Activated T-cell treated with anti-CD3 and anti-CD28 coated beads for 4 hours (primary cell): ENCODE measurements at regions not wholly inside any gene's neighbourhood (a gene's known extent, or its start where the extent isn't known, plus 50 kb on each side); places are given as distances from the start of the nearest gene placed in this dataset.

Experiments
- DNase-seq: peaks from one replicate; pipeline ENCODE4 v3.0.0-alpha.2; 2020

DNA sequence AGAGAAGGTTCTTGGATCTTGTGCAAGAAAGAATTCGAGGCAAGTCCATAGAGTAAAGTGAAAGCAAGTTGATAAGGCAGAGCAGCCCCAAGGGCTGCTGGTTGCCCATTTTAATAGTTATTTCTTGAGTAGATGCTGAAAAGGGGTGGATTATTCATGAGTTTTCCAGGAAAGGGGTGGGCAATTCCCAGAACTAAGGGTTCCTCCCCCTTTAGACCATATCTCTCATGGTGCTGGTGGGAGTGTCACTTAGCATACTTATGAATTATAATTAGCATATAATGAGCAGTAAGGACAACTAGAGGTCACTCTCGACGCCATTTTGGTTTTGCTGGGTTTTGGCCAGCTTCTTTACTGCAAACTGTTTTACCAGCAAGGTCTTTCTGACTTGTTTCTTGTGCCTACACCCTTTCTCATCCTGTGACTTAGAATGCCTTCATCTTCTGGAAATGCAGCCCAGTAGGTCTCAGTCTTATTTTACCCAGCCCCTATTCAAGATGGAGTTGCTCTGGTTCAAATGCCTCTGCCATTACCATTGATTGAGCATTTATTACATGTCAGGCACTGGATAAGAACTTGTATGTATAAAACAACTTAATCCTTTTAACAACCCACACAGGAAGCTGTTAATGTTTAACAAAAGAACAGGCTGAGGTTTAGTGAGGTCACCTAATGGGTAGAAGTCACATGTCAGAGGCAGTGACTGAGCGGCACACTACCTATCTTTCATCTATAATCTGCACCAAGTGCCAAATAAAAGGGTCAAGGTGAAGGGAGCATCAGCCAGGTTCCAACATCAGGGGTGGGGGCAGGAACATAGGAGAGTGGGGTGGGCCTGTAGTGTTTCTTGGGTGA is 250.9 kb downstream of the ICOS start:
- DNase-seq = no peak

- no peak for DNase-seq
These were observed 255.0 kb downstream of the ICOS start for GRCh38 chr2:204191574-204191973.

DNA sequence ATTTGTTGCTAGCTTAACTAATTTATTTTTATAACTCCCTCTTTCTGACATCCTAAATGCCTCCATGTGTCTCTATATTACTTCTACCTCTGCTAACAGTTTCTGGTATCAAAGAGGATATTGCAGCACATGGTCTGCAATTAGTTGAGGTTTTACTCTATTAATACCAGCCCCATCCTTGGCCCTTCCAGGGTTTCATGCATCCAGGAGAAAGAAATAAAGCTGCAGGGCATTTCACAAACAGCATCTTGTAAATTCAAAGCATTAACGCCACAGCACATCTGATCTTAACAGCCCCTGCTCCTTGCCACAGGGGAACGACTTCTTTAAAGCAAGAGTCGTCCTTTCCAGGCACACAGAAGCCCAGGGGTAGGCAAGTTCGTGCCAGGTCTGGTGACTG is 258.9 kb downstream of the ICOS start:
- no peak for DNase-seq

DNA sequence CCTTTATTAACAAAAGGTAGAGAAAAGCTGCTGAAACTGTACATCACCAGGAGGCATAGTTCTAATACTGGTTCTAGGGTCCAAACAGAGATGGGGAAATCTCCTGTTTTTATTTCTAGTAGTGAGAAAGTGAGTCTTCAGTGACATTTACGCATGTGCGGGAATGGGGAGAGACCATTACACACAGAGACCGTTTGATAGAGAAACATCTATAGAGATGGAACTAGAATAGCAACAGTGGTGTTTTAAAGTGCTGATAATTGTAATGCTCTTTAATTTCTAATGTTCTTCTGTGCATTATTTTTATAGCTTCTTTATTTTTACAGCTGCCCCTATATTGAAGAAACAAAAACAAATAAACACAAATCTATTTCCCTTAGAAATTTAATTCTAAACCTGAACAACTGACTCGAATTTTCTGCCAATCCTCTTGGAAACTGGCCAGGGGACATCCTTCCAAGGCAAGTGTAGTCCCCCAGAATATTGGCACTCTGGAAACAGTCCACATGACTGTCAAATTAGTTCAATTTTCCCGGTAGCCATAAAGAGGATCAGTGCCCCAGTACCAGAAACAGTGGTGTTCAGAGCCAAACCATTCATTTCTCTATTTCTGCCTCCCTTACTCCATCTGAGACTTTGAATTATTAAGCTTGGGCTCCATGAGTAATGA is 260.9 kb downstream of the ICOS start:
- no peak for DNase-seq

- DNase-seq = no peak
These were observed 262.8 kb downstream of the ICOS start for GRCh38 chr2:204199357-204199756.

- no peak for DNase-seq
These were observed 264.9 kb downstream of the ICOS start for GRCh38 chr2:204201507-204201906.

- DNase-seq = no peak
These were observed 265.7 kb downstream of the ICOS start for GRCh38 chr2:204202253-204202652.

- no peak for DNase-seq
These were observed 267.1 kb downstream of the ICOS start for GRCh38 chr2:204203704-204204103.

DNA sequence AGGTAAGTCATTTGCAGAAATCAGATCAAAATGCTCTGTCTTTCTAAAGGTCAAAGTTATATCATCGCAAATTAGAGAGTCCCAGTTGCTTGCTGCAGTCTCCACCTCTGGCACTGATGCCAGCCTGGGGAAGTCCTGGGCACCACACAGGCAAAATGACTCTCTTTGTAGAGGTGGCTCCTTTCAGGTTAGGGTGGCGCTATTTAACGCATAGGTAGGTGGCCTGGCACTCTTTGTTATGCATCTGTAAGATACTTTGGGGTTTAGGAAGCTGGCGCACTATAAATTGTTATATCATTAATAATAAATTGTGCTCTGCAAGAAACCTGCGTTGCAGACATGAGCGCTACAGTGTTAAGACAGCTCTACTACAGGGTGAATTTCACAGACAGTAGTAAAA is 268.5 kb downstream of the ICOS start:
- no peak for DNase-seq

DNA sequence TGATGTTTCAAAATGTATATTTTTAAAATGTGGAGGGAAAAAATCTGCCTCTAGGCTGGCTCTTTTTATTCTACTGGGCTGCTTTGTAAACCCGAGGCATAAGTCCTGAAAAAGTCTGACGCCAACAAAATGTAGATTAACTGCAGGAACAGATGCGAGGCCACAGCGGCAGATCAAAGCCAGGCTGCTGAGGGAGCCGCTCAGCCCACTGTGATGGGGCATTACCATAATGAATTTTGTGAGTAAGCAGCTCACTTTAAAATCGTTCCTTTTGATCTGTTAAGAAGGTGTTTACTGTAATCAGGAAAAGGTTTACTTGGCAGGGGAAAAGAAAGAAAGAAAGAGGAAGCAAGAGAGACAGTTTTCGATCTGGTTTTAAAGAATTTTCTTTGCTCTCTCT is 269.0 kb downstream of the ICOS start:
- no peak for DNase-seq

DNA sequence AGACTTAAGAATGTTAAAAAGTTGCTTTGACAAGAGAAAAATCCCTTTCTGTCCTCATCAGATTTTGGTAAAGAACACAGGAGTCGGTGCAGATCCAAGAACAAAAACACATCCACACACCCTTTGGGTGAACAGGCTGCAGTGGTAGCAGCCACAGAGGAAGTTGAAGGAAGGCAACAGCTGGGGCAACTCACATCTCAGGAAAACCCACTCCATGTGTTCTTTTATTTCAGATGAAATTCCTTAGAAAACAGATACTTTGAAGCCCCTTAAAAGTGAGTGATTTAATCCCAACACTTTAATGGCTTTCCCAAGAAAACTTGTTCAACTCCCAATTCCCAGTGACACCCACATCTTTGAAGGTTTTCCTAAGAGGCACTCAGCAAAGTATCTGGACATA is 271.3 kb downstream of the ICOS start:
- DNase-seq = no peak

GRCh38 chr2:204213588-204213987 is 277.0 kb downstream of the ICOS start:
- DNase-seq = no peak

DNA sequence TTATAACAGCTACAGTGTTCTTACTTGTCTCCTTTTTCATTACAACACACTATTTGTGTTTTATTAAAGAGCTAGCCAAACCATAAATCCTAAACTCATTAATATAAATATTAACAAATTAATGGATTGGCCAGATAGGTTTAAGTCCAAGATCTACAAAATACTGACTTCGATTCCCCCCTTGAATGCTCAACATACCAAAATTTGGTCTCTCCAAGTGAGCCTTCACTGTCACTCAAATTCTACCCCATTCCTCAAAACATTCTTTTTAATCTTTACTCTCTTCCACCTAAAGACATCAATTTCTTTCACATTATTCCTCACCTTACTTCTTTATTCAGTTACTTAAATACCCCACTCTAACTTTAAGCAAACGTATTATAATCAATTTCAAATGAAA is 281.5 kb downstream of the ICOS start:
- DNase-seq = no peak

DNA sequence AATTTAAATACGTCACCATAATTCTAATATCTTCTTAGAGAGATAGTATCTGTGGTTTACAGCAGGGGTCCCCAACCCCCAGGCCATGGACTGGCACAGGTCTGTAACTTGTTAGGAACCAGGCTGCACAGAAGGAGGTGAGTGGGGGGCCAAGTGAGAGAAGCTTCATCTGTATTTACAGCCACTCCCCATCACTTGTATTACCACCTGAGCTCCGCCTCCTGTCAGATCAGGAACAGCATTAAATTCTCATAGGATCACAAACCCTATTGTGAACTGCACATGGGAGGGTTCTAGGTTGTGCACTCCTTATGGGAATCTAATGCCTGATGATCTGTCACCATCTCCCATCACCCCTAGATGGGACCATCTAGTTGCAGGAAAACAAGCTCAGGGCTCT is 282.6 kb downstream of the ICOS start:
- no peak for DNase-seq

GRCh38 chr2:204220896-204221295 is 284.3 kb downstream of the ICOS start:
- DNase-seq = no peak

DNA sequence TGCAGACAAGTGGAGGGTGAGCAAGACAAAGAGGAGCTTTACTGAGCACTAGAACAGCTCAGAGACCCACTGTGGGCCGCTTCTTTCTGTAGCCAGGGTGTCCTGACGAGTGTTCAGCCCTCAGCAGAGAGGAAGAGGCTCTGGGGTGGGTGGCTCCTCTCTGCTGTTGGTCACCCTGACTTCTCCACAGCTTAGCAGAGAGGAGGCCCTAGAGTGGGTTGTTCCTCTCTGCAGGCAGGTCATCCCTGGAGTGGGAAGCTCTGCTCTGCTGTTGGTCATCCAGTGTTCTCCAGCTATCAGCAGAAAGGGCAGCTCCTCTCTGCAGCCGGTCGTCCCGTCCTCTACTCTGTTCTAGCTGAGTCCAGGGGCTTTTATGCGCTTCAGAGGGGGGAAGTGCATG is 286.5 kb downstream of the ICOS start:
- DNase-seq = no peak

DNA sequence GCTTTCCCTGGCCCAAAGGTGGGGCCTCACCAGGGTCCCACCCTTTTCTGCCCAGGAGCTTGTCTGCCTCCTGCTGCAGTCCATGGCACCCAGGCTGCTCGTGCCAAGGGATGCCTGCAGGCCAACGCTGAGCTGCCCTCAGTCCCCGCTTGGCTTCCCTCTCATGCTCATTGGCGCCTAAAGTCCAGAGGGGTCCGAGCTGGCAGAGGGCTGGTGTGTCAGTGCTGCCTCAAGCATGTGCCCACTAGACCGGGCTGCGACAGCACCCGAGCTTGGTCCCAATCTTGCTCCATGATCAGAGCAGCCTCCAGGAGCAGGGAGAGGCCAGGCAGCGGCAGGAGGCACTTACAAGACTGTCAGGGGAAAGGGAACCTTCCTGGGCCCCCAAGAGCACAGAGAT is 287.0 kb downstream of the ICOS start:
- DNase-seq = no peak

DNA sequence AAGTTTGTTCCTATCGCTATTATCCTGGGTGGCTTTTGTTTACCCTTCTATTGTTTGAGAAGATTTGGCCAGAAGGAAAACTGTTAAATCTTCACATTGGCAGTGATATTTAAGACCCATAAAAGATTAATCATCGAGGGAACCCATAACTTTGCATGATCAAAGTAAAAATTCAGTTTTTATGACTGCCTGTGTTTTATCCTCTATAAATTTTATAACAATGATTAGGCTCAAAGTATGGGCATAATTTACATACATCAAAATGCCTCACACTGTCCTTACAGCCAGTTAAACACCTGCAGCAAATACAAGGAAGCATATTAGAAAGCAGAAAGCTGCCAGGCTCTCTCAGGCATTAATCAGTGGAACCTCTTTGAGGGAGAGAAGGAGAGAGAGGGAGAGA is 289.1 kb downstream of the ICOS start:
- no peak for DNase-seq

DNA sequence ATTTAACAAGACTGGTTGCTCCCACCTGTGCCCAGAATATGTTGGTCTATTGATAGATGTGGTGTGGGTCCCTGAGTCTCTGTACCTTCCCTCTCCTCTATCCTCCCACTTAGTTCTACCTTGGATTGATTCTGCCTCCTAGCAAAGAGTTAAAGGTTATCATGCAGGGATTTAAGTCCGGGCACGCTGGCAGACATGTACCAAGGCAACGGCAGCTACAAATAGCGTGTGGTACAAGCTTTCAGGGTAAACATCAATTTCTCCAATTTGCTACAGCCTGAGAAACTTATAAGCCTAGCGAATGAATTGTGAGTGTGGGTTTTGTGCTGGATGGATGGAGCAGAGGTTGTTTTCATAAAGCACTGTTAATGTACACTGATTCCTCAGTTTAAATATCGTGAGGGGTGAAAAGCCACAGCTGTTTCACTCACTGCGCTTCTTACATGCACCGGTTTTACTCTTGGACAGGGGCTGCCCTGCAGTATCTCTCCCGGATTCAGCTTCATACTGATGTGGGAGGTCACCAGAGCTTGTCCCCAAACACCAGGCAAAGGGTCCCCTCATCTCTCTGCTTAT is 289.8 kb downstream of the ICOS start:
- no peak for DNase-seq

DNA sequence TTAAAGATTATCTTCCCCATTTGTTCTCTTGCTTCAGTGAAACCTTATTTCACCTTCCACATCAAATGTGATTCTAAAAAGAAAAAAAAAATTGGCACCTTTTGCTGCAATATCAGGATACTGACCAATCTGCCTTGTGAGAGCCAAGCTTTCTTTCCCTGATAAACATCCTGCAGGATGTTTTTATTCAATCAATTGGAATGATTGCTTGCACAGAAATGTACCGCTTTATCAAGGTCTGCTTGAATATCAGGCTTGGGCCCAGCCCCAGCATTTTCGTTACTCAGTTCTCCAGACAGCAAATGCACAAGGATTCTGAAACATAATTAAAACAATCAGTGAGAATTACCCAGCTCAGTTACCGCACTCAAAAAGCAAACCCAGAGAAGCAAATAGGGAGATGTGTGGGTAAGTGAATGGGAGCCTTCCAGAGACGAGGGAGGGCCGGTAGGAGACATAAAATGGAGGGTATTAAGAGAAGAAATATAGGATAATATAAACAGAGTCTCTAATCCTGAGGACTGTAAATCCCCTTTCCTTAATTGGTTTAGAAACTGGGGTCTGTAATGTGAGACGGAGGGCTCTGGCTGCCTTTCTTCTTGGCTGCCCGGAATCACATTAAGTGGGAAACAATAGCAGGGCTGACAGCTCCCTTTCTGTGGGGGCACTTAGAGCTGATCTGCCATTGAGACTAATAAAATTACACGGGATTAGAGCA is 291.8 kb downstream of the ICOS start:
- no peak for DNase-seq

GRCh38 chr2:204234248-204234647 is 297.7 kb downstream of the ICOS start:
- DNase-seq = no peak

- DNase-seq = no peak
These were observed 298.3 kb downstream of the ICOS start for GRCh38 chr2:204234879-204235278.

GRCh38 chr2:204237416-204237815 is 300.9 kb downstream of the ICOS start:
- DNase-seq = no peak
